ENCODE measurements at regions not wholly inside any gene's neighbourhood (a gene's known extent, or its start where the extent isn't known, plus 50 kb on each side); places are given as distances from the start of the nearest gene placed in this dataset.
A peak's percentile ranks its signal among the peaks of the same experiment; 100 is the strongest.
"Not testable (repeated sequence)": the region's sequence is repeated elsewhere in the genome, so short reads cannot be mapped to it uniquely, and the experiment has no call there.

DNA sequence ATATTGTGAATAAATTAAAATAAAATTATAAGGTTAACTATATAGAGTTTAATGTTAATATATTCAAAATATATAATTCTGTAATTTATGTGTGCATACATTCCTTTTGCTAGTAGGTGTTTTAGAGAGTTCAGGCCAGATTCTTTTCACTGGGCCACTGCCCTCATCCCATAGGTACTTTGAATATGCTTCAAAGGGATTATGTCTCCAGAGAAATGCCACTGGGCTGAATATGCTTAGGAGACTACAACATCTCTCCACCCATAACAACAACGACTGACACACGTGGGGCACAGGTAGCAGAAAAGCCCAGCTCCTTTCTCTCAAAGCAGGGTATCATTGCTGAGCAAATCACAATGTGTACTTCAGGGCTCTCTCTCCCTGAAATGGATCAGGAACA, 290.9 kb upstream of the TACR3 start:
- no CpG with 5 or more reads among the region's 2 CpGs for WGBS (ENCODE audit: extremely low coverage, insufficient read length, low lambda C conversion rate)
- H3K27me3 Mint-ChIP-seq (ENCODE audit: low read depth): no peaks in the 10 kb centered on the region

DNA sequence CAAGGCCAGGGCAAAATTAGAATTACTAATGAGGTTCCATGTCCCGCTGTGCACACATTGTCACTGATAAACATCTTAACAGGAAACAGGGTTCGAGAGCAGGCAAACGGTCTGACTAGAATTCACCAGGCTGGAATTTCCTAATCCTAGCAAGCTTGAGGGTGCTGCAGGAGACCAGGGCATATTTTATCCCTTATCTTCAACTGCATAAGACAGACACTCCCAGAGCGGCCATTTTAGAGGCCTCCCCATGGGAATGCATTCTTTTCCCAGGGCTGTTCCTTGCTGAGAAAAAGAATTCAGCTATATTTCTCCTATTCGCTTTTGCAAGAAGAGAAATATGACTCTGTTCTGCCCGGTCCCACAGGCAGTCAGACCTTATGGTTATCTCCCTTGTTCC, 282.5 kb upstream of the TACR3 start:
- not testable (repeated sequence) for H3K27me3 ChIP-seq (ENCODE audit: insufficient read depth, low read length); H3K18ac ChIP-seq (ENCODE audit: insufficient read length, low read depth, low read length); H2BK15ac ChIP-seq (ENCODE audit: low read depth, low read length); H2BK120ac ChIP-seq (ENCODE audit: low read depth, low read length, poor library complexity, severe bottlenecking); H2BK5ac ChIP-seq (ENCODE audit: insufficient read length, low read length); H4K91ac ChIP-seq (ENCODE audit: insufficient read length, low read depth, low read length); H3K4ac ChIP-seq (ENCODE audit: low read depth, low read length); H4K20me1 ChIP-seq (ENCODE audit: control insufficient read depth, insufficient read depth, insufficient read length); H3K23ac ChIP-seq (ENCODE audit: insufficient read length, low read depth, low read length); H3K4me1 ChIP-seq (ENCODE audit: insufficient read depth, low read length); H2AFZ ChIP-seq (ENCODE audit: low read length); H3K4me3 Mint-ChIP-seq; H3K27ac Mint-ChIP-seq; H3K27ac ChIP-seq (ENCODE audit: insufficient read length, low read depth, low read length); H2AK5ac ChIP-seq (ENCODE audit: insufficient read length, low read length); H3K4me1 Mint-ChIP-seq; DNase-seq; H3K27me3 Mint-ChIP-seq (ENCODE audit: low read depth); H3K4me2 ChIP-seq (ENCODE audit: insufficient read depth, insufficient read length, low read length); H3K56ac ChIP-seq (ENCODE audit: insufficient read length, low read depth, low read length); H3K79me2 ChIP-seq (ENCODE audit: insufficient read depth, low read length); H3K23me2 ChIP-seq (ENCODE audit: insufficient read length, low read depth, low read length, poor library complexity, severe bottlenecking); H3T11ph ChIP-seq (ENCODE audit: low read length); H3K9me3 ChIP-seq (ENCODE audit: control insufficient read depth, low read depth, low read length); H3K14ac ChIP-seq (ENCODE audit: insufficient read depth, low read length); H3K79me1 ChIP-seq (ENCODE audit: insufficient read depth, low read depth, low read length, poor library complexity, severe bottlenecking); H3K9ac ChIP-seq (ENCODE audit: extremely low read depth, insufficient read length, low read length); H2BK20ac ChIP-seq (ENCODE audit: low read depth, low read length, poor library complexity, severe bottlenecking); H4K5ac ChIP-seq (ENCODE audit: insufficient read length, low read depth, low read length); H2BK12ac ChIP-seq (ENCODE audit: insufficient read length, low read depth, low read length); H4K8ac ChIP-seq (replicated peaks; ENCODE audit: insufficient read length, low read depth, low read length)
- H3K9me3 Mint-ChIP-seq: peaks cover 29 to 35% of the 10 kb centered on the region in 2 experiments
- peaks cover 16 to 18% (median 18%) of the 10 kb centered on the region in 3 experiments for H3K36me3 Mint-ChIP-seq (ENCODE audit: insufficient read depth in 1 of 3, low read depth in 3 of 3)
- WGBS (ENCODE audit: extremely low coverage, insufficient read length, low lambda C conversion rate): no CpG with 5 or more reads among the region's 6 CpGs

More for the DNA sequence above, 290.9 kb upstream of the TACR3 start:
- Histone ChIP-seq H3K4me1 (ENCODE audit: insufficient read depth, low read length) (no peaks in the 10 kb centered on the region), H3K18ac (ENCODE audit: insufficient read length, low read depth, low read length) (no peak overlapping the region), H2AFZ (ENCODE audit: low read length) (no peak overlapping the region), H2AK5ac (ENCODE audit: insufficient read length, low read length) (no peak overlapping the region), H4K91ac (ENCODE audit: insufficient read length, low read depth, low read length) (no peak overlapping the region), H3K79me1 (ENCODE audit: insufficient read depth, low read depth, low read length, poor library complexity, severe bottlenecking) (no peaks in the 10 kb centered on the region), H3K4me2 (ENCODE audit: insufficient read depth, insufficient read length, low read length) (no peak overlapping the region), H3K27me3 (ENCODE audit: insufficient read depth, low read length) (no peaks in the 10 kb centered on the region), H4K20me1 (ENCODE audit: control insufficient read depth, insufficient read depth, insufficient read length) (no peaks in the 10 kb centered on the region), H2BK12ac (ENCODE audit: insufficient read length, low read depth, low read length) (no peak overlapping the region), H3K56ac (ENCODE audit: insufficient read length, low read depth, low read length) (no peak overlapping the region), H3T11ph (ENCODE audit: low read length) (no peak overlapping the region), H3K79me2 (ENCODE audit: insufficient read depth, low read length) (no peaks in the 10 kb centered on the region), H3K23ac (ENCODE audit: insufficient read length, low read depth, low read length) (no peak overlapping the region), H4K8ac (replicated peaks; ENCODE audit: insufficient read length, low read depth, low read length) (no peak overlapping the region), H2BK20ac (ENCODE audit: low read depth, low read length, poor library complexity, severe bottlenecking) (no peak overlapping the region), H3K4ac (ENCODE audit: low read depth, low read length) (no peak overlapping the region), H4K5ac (ENCODE audit: insufficient read length, low read depth, low read length) (no peak overlapping the region), H3K14ac (ENCODE audit: insufficient read depth, low read length) (no peak overlapping the region), H3K23me2 (ENCODE audit: insufficient read length, low read depth, low read length, poor library complexity, severe bottlenecking) (no peaks in the 10 kb centered on the region), H2BK5ac (ENCODE audit: insufficient read length, low read length) (no peak overlapping the region), H2BK120ac (ENCODE audit: low read depth, low read length, poor library complexity, severe bottlenecking) (no peak overlapping the region), H2BK15ac (ENCODE audit: low read depth, low read length) (no peak overlapping the region), H3K9ac (ENCODE audit: extremely low read depth, insufficient read length, low read length) (no peak overlapping the region), H3K27ac (ENCODE audit: insufficient read length, low read depth, low read length) (no peak overlapping the region), H3K9me3 (ENCODE audit: control insufficient read depth, low read depth, low read length) (no peaks in the 10 kb centered on the region)
- DNase-seq: no peak
- TF ChIP-seq, protein P1, sequence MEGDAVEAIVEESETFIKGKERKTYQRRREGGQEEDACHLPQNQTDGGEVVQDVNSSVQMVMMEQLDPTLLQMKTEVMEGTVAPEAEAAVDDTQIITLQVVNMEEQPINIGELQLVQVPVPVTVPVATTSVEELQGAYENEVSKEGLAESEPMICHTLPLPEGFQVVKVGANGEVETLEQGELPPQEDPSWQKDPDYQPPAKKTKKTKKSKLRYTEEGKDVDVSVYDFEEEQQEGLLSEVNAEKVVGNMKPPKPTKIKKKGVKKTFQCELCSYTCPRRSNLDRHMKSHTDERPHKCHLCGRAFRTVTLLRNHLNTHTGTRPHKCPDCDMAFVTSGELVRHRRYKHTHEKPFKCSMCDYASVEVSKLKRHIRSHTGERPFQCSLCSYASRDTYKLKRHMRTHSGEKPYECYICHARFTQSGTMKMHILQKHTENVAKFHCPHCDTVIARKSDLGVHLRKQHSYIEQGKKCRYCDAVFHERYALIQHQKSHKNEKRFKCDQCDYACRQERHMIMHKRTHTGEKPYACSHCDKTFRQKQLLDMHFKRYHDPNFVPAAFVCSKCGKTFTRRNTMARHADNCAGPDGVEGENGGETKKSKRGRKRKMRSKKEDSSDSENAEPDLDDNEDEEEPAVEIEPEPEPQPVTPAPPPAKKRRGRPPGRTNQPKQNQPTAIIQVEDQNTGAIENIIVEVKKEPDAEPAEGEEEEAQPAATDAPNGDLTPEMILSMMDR (conservative IDR thresholded peaks at IDR 0.05): no peak
- H3K4me1 Mint-ChIP-seq: peaks cover 0 to 2% of the 10 kb centered on the region in 2 experiments; a peak in 1 of 4 replicates
- H3K27ac Mint-ChIP-seq: peak overlapping the region in 1 of 3 experiments; percentile 62; a peak in 1 of 7 replicates
- H3K9me3 Mint-ChIP-seq: no peaks in the 10 kb centered on the region
- H3K36me3 Mint-ChIP-seq (ENCODE audit: insufficient read depth in 1 of 3, low read depth in 3 of 3): no peaks in the 10 kb centered on the region; a peak in 1 of 7 replicates
- no peak overlapping the region for H3K4me3 Mint-ChIP-seq

Measured in H9 (cell line).